ENCODE measurements at regions not wholly inside any gene's neighbourhood (a gene's known extent, or its start where the extent isn't known, plus 50 kb on each side); places are given as distances from the start of the nearest gene placed in this dataset.
A peak's percentile ranks its signal among the peaks of the same experiment; 100 is the strongest.

- H3K36me3 ChIP-seq = no peaks in the 10 kb centered on the region
- ATAC-seq (peak in 1 of 4 donors; percentile 55), DNase-seq (peak in 2 of 5 donors; percentile 7 to 18)
- 11 to 20% (median 15%) methylated on average over 5 of the region's 5 CpGs for WGBS, 4 donors
- H3K27ac ChIP-seq = no peak overlapping the region
- TF ChIP-seq, protein P1, sequence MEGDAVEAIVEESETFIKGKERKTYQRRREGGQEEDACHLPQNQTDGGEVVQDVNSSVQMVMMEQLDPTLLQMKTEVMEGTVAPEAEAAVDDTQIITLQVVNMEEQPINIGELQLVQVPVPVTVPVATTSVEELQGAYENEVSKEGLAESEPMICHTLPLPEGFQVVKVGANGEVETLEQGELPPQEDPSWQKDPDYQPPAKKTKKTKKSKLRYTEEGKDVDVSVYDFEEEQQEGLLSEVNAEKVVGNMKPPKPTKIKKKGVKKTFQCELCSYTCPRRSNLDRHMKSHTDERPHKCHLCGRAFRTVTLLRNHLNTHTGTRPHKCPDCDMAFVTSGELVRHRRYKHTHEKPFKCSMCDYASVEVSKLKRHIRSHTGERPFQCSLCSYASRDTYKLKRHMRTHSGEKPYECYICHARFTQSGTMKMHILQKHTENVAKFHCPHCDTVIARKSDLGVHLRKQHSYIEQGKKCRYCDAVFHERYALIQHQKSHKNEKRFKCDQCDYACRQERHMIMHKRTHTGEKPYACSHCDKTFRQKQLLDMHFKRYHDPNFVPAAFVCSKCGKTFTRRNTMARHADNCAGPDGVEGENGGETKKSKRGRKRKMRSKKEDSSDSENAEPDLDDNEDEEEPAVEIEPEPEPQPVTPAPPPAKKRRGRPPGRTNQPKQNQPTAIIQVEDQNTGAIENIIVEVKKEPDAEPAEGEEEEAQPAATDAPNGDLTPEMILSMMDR (IDR thresholded peaks at IDR 0.05) = peak; percentile 56 to 78 (median 70)
- TF ChIP-seq POLR2A (IDR thresholded peaks at IDR 0.05) = no peak
- no peaks in the 10 kb centered on the region for H3K9me3 ChIP-seq
- no peak overlapping the region for H3K4me3 ChIP-seq
- H3K4me1 ChIP-seq = no peaks in the 10 kb centered on the region
- H3K27me3 ChIP-seq = peaks cover 0 to 4% (median 0%) of the 10 kb centered on the region in 9 donors
- intact Hi-C loops (cut with DNase I) = loop anchor here (1.0 to 10.0 kb wide), 10 partner anchors 130 to 450 kb away; partner anchors contain the start of gene NHS (in 4 of the 10)
These were observed 132.5 kb upstream of the NHS start for GRCh38 chrX:17242470-17242869.

DNA sequence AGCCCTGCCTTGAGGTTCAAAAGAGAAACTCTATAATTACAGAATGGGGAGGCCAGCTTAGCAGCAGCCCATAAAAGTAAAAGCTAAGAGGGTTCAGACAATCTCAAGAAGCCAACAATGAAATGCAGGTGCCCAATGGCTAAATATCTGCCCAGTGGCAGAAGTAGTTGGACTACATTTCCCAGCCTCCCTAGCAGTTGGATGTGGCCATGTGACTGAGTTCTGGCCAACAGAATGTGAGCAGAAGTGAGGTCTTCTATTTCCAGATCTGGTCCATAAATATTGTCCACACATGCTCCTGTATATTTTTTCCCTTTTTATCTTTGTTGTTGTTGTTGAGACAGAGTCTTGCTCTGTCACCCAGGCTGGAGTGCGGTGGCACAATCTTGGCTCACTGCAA lies 127.9 kb upstream of the NHS start:
- Histone ChIP-seq H3K4me1 (no peaks in the 10 kb centered on the region), H3K9me3 (no peaks in the 10 kb centered on the region), H3K4me3 (no peak overlapping the region), H3K36me3 (no peaks in the 10 kb centered on the region), H3K27me3 (no peaks in the 10 kb centered on the region), H3K27ac (no peak overlapping the region)
- WGBS, 4 donors = 95 to 100% (median 100%) methylated on average over 1 of the region's 1 CpG
- ATAC-seq (no peak), DNase-seq (no peak)
- intact Hi-C loops (cut with DNase I) = loop anchor here in 6 of 10 donors (5.0 to 10.0 kb wide), 3 partner anchors 128 to 348 kb away; partner anchors contain the start of gene NHS (in 4 of the 6)
- no peak for TF ChIP-seq POLR2A (IDR thresholded peaks at IDR 0.05)
- TF ChIP-seq, protein P1 (IDR thresholded peaks at IDR 0.05) = no peak

DNA sequence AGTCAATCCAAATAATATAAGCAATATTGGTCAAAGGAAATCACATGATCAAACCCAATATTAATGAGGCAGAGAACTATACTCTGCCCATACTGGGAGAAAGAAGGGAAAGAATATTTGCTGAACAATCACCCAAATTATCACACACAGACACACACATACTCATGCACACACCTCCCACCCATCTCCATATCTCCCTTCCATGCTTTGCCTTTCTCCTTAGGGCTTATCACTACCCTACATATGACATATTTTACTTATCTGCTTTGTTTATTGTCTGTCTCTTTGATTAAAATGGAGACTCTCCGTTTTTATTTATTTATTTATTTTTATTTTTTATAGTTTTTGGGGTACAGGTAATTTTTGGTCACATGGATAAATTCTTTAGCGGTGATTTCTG lies 112.9 kb upstream of the NHS start:
- Histone ChIP-seq H3K36me3 (no peaks in the 10 kb centered on the region), H3K4me1 (no peaks in the 10 kb centered on the region), H3K9me3 (peaks cover 0 to under 1% (median 0%) of the 10 kb centered on the region in 12 donors), H3K27ac (no peak overlapping the region), H3K4me3 (no peak overlapping the region), H3K27me3 (no peaks in the 10 kb centered on the region)
- DNase-seq (no peak), ATAC-seq (no peak)
- intact Hi-C loops (cut with DNase I) = no loop called here
- no peak for TF ChIP-seq POLR2A (IDR thresholded peaks at IDR 0.05)
- TF ChIP-seq, protein P1 (IDR thresholded peaks at IDR 0.05) = no peak
- WGBS, 4 donors = 59 to 67% (median 63%) methylated on average over 2 of the region's 2 CpGs

GRCh38 chrX:17266136-17266535 lies 108.9 kb upstream of the NHS start:
- Histone ChIP-seq H3K27ac (no peak overlapping the region), H3K4me1 (no peaks in the 10 kb centered on the region), H3K4me3 (no peak overlapping the region), H3K27me3 (peaks cover 0 to 4% (median 0%) of the 10 kb centered on the region in 9 donors), H3K36me3 (no peaks in the 10 kb centered on the region), H3K9me3 (no peaks in the 10 kb centered on the region)
- DNase-seq = no peak
- TF ChIP-seq, protein P1 (IDR thresholded peaks at IDR 0.05) = no peak
- TF ChIP-seq POLR2A (IDR thresholded peaks at IDR 0.05) = no peak
- intact Hi-C loops (cut with DNase I) = no loop called here
- no peak for ATAC-seq
